GM23338 (cell line): ENCODE measurements at regions not wholly inside any gene's neighbourhood (a gene's known extent, or its start where the extent isn't known, plus 50 kb on each side); places are given as distances from the start of the nearest gene placed in this dataset.

Experiments used
- CREB1 ChIP-seq: fragments of 250-450 bp; sonication (Bioruptor Pico); IDR thresholded peaks from 2 replicates; pipeline ENCODE4 v1.5.0; 2020; ENCODE audit warnings: low read depth, mild to moderate bottlenecking, moderate library complexity
- EZH2 ChIP-seq: fragments of 200-600 bp; sonication (generic); IDR thresholded peaks from one replicate; pipeline ENCODE4 v1.8.0; 2017; ENCODE audit warnings: antibody characterized with exemption, mild to moderate bottlenecking, low read depth; ENCODE audit not compliant: unreplicated experiment
- EZH2phosphoT487 ChIP-seq: fragments of 200-600 bp; sonication (generic); IDR thresholded peaks from one replicate; pipeline ENCODE4 v1.8.1; 2018; ENCODE audit warnings: antibody characterized with exemption; ENCODE audit not compliant: unreplicated experiment
- JUNB ChIP-seq: IDR thresholded peaks from one replicate; pipeline ENCODE4 v1.6.1; 2016; ENCODE audit warnings: antibody characterized with exemption; ENCODE audit not compliant: unreplicated experiment
- POLR2AphosphoS5 ChIP-seq: IDR thresholded peaks from 2 replicates; pipeline ENCODE4 v1.6.1; 2016; ENCODE audit warnings: antibody characterized with exemption, low read depth
- ZNF114 ChIP-seq: fragments of 250-450 bp; sonication (Bioruptor Pico); IDR thresholded peaks from 2 replicates; pipeline ENCODE4 v1.5.0; 2020; ENCODE audit warnings: mild to moderate bottlenecking, moderate library complexity
- ZNF331 ChIP-seq: fragments of 250-450 bp; sonication (Bioruptor Pico); IDR thresholded peaks from 2 replicates; pipeline ENCODE4 v1.5.0; 2020; ENCODE audit warnings: low read depth, mild to moderate bottlenecking, moderate library complexity
- ZNF462 ChIP-seq: fragments of 250-450 bp; sonication (Bioruptor Pico); IDR thresholded peaks from 2 replicates; pipeline ENCODE4 v1.5.0; 2020; ENCODE audit warnings: mild to moderate bottlenecking, moderate library complexity
- TF ChIP-seq, protein P1 (sequence below): IDR thresholded peaks from one replicate; pipeline ENCODE4 v1.6.1; 2018; ENCODE audit warnings: antibody characterized with exemption; ENCODE audit not compliant: unreplicated experiment
- TF ChIP-seq, protein P2 (sequence below), 2 experiments: fragments of 200-600 bp in 1 of 2; sonication (generic) in 1 of 2; conservative IDR thresholded peaks; 2 replicates each; pipeline versions ENCODE4 v1.5.1 to v1.6.1; 2016 to 2017; ENCODE audit warnings: antibody characterized with exemption in 2 of 2, low read depth in 2 of 2, mild to moderate bottlenecking in 2 of 2, moderate library complexity in 1 of 2

GRCh38 chr12:97763113-97763512 lies 300.5 kb downstream of the RMST start (continued):
- no peak for TF ChIP-seq ZNF462 (CRISPR knock-in tag)
- TF ChIP-seq EZH2 = no peak
- TF ChIP-seq ZNF114 (CRISPR knock-in tag) = no peak
- TF ChIP-seq ZNF331 (CRISPR knock-in tag) = no peak
- TF ChIP-seq, protein P1, sequence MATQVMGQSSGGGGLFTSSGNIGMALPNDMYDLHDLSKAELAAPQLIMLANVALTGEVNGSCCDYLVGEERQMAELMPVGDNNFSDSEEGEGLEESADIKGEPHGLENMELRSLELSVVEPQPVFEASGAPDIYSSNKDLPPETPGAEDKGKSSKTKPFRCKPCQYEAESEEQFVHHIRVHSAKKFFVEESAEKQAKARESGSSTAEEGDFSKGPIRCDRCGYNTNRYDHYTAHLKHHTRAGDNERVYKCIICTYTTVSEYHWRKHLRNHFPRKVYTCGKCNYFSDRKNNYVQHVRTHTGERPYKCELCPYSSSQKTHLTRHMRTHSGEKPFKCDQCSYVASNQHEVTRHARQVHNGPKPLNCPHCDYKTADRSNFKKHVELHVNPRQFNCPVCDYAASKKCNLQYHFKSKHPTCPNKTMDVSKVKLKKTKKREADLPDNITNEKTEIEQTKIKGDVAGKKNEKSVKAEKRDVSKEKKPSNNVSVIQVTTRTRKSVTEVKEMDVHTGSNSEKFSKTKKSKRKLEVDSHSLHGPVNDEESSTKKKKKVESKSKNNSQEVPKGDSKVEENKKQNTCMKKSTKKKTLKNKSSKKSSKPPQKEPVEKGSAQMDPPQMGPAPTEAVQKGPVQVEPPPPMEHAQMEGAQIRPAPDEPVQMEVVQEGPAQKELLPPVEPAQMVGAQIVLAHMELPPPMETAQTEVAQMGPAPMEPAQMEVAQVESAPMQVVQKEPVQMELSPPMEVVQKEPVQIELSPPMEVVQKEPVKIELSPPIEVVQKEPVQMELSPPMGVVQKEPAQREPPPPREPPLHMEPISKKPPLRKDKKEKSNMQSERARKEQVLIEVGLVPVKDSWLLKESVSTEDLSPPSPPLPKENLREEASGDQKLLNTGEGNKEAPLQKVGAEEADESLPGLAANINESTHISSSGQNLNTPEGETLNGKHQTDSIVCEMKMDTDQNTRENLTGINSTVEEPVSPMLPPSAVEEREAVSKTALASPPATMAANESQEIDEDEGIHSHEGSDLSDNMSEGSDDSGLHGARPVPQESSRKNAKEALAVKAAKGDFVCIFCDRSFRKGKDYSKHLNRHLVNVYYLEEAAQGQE = no peak
- no peak for TF ChIP-seq POLR2AphosphoS5
- TF ChIP-seq, protein P2, sequence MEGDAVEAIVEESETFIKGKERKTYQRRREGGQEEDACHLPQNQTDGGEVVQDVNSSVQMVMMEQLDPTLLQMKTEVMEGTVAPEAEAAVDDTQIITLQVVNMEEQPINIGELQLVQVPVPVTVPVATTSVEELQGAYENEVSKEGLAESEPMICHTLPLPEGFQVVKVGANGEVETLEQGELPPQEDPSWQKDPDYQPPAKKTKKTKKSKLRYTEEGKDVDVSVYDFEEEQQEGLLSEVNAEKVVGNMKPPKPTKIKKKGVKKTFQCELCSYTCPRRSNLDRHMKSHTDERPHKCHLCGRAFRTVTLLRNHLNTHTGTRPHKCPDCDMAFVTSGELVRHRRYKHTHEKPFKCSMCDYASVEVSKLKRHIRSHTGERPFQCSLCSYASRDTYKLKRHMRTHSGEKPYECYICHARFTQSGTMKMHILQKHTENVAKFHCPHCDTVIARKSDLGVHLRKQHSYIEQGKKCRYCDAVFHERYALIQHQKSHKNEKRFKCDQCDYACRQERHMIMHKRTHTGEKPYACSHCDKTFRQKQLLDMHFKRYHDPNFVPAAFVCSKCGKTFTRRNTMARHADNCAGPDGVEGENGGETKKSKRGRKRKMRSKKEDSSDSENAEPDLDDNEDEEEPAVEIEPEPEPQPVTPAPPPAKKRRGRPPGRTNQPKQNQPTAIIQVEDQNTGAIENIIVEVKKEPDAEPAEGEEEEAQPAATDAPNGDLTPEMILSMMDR (conservative IDR thresholded peaks at IDR 0.05; ENCODE audit: low read depth in 2 of 2) = no peak
- TF ChIP-seq CREB1 = no peak
- TF ChIP-seq EZH2phosphoT487 = no peak
- no peak for TF ChIP-seq JUNB
